ENCODE measurements at regions not wholly inside any gene's neighbourhood (a gene's known extent, or its start where the extent isn't known, plus 50 kb on each side); places are given as distances from the start of the nearest gene placed in this dataset.

GRCh38 chr13:91172160-91172559 lies 175.3 kb upstream of the MIR17HG start:
- H3K4me3 ChIP-seq (ENCODE audit: low read depth, low read length): no peak overlapping the region
- no peak overlapping the region for H3K27ac ChIP-seq (ENCODE audit: extremely low read depth, low read depth, low read length)
- CTCF ChIA-PET: interaction anchor here (0.7 kb wide), 1 partner anchor 27 kb away, joined by 3 read pairs; no protein-coding TSS in a partner anchor
- no peaks in the 10 kb centered on the region for H3K36me3 ChIP-seq (ENCODE audit: control insufficient read depth in 2 of 2, insufficient read depth in 1 of 2, low read length in 2 of 2)
- no peaks in the 10 kb centered on the region for H3K4me1 ChIP-seq (ENCODE audit: control insufficient read depth, insufficient read depth, low read length)
- no peaks in the 10 kb centered on the region for H3K9me3 ChIP-seq (ENCODE audit: control insufficient read depth, insufficient read depth, low read depth, low read length)
- POLR2A ChIA-PET: no interaction called here
- no peak for TF ChIP-seq TRIM28 (IDR thresholded peaks at IDR 0.05; ENCODE audit: borderline replicate concordance, low read length)
- no peak for TF ChIP-seq ZNF792 (tag by site-specific recombination; IDR thresholded peaks at IDR 0.05)
- TF ChIP-seq GLI2 (tag by site-specific recombination; IDR thresholded peaks at IDR 0.05; ENCODE audit: borderline replicate concordance, low read depth): no peak
- no peak for TF ChIP-seq ZNF626 (tag by site-specific recombination; IDR thresholded peaks at IDR 0.05)
- TF ChIP-seq ZSCAN18 (tag by site-specific recombination; IDR thresholded peaks at IDR 0.05): no peak
- TF ChIP-seq, protein P1, sequence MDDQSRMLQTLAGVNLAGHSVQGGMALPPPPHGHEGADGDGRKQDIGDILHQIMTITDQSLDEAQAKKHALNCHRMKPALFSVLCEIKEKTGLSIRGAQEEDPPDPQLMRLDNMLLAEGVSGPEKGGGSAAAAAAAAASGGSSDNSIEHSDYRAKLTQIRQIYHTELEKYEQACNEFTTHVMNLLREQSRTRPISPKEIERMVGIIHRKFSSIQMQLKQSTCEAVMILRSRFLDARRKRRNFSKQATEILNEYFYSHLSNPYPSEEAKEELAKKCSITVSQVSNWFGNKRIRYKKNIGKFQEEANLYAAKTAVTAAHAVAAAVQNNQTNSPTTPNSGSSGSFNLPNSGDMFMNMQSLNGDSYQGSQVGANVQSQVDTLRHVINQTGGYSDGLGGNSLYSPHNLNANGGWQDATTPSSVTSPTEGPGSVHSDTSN (CRISPR knock-in tag; IDR thresholded peaks at IDR 0.05): no peak

GRCh38 chr13:91174886-91175501 lies 172.5 kb upstream of the MIR17HG start:
- POLR2A ChIA-PET: no interaction called here
- no peaks in the 10 kb centered on the region for H3K36me3 ChIP-seq (ENCODE audit: control insufficient read depth in 2 of 2, insufficient read depth in 1 of 2, low read length in 2 of 2)
- no peaks in the 10 kb centered on the region for H3K9me3 ChIP-seq (ENCODE audit: control insufficient read depth, insufficient read depth, low read depth, low read length)
- no peak overlapping the region for H3K27ac ChIP-seq (ENCODE audit: extremely low read depth, low read depth, low read length)
- H3K4me3 ChIP-seq (ENCODE audit: low read depth, low read length): no peak overlapping the region
- no peaks in the 10 kb centered on the region for H3K4me1 ChIP-seq (ENCODE audit: control insufficient read depth, insufficient read depth, low read length)
- CTCF ChIA-PET: no interaction called here
- TF ChIP-seq ZNF830 (tag by site-specific recombination; IDR thresholded peaks at IDR 0.05; ENCODE audit: low read depth) (no peak), ZNF146 (tag by site-specific recombination; IDR thresholded peaks at IDR 0.05) (no peak), ZNF704 (tag by site-specific recombination; IDR thresholded peaks at IDR 0.05) (no peak), ZNF302 (tag by site-specific recombination; IDR thresholded peaks at IDR 0.05; ENCODE audit: low read depth) (no peak), ZNF48 (tag by site-specific recombination; IDR thresholded peaks at IDR 0.05) (no peak), ZBTB17 (tag by site-specific recombination; IDR thresholded peaks at IDR 0.05) (no peak), ZNF473 (tag by site-specific recombination; IDR thresholded peaks at IDR 0.05) (no peak), TRIM28 (IDR thresholded peaks at IDR 0.05; ENCODE audit: borderline replicate concordance, low read length) (no peak), ZBTB20 (tag by site-specific recombination; IDR thresholded peaks at IDR 0.05) (no peak), PRDM6 (tag by site-specific recombination; IDR thresholded peaks at IDR 0.05) (no peak), ZNF768 (tag by site-specific recombination; IDR thresholded peaks at IDR 0.05) (no peak), SP3 (tag by site-specific recombination; IDR thresholded peaks at IDR 0.05) (no peak), ZNF366 (tag by site-specific recombination; conservative IDR thresholded peaks at IDR 0.05) (no peak), ZNF311 (tag by site-specific recombination; IDR thresholded peaks at IDR 0.05; ENCODE audit: borderline replicate concordance) (no peak)
- TF ChIP-seq, protein P2, sequence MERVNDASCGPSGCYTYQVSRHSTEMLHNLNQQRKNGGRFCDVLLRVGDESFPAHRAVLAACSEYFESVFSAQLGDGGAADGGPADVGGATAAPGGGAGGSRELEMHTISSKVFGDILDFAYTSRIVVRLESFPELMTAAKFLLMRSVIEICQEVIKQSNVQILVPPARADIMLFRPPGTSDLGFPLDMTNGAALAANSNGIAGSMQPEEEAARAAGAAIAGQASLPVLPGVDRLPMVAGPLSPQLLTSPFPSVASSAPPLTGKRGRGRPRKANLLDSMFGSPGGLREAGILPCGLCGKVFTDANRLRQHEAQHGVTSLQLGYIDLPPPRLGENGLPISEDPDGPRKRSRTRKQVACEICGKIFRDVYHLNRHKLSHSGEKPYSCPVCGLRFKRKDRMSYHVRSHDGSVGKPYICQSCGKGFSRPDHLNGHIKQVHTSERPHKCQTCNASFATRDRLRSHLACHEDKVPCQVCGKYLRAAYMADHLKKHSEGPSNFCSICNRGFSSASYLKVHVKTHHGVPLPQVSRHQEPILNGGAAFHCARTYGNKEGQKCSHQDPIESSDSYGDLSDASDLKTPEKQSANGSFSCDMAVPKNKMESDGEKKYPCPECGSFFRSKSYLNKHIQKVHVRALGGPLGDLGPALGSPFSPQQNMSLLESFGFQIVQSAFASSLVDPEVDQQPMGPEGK (tag by site-specific recombination; IDR thresholded peaks at IDR 0.05): no peak
- TF ChIP-seq, protein P3, sequence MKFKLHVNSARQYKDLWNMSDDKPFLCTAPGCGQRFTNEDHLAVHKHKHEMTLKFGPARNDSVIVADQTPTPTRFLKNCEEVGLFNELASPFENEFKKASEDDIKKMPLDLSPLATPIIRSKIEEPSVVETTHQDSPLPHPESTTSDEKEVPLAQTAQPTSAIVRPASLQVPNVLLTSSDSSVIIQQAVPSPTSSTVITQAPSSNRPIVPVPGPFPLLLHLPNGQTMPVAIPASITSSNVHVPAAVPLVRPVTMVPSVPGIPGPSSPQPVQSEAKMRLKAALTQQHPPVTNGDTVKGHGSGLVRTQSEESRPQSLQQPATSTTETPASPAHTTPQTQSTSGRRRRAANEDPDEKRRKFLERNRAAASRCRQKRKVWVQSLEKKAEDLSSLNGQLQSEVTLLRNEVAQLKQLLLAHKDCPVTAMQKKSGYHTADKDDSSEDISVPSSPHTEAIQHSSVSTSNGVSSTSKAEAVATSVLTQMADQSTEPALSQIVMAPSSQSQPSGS (tag by site-specific recombination; IDR thresholded peaks at IDR 0.05; ENCODE audit: low read depth): no peak
- TF ChIP-seq, protein P4, sequence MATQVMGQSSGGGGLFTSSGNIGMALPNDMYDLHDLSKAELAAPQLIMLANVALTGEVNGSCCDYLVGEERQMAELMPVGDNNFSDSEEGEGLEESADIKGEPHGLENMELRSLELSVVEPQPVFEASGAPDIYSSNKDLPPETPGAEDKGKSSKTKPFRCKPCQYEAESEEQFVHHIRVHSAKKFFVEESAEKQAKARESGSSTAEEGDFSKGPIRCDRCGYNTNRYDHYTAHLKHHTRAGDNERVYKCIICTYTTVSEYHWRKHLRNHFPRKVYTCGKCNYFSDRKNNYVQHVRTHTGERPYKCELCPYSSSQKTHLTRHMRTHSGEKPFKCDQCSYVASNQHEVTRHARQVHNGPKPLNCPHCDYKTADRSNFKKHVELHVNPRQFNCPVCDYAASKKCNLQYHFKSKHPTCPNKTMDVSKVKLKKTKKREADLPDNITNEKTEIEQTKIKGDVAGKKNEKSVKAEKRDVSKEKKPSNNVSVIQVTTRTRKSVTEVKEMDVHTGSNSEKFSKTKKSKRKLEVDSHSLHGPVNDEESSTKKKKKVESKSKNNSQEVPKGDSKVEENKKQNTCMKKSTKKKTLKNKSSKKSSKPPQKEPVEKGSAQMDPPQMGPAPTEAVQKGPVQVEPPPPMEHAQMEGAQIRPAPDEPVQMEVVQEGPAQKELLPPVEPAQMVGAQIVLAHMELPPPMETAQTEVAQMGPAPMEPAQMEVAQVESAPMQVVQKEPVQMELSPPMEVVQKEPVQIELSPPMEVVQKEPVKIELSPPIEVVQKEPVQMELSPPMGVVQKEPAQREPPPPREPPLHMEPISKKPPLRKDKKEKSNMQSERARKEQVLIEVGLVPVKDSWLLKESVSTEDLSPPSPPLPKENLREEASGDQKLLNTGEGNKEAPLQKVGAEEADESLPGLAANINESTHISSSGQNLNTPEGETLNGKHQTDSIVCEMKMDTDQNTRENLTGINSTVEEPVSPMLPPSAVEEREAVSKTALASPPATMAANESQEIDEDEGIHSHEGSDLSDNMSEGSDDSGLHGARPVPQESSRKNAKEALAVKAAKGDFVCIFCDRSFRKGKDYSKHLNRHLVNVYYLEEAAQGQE (tag by site-specific recombination; IDR thresholded peaks at IDR 0.05): no peak

All from HEK293 (cell line).